ENCODE measurements at regions not wholly inside any gene's neighbourhood (a gene's known extent, or its start where the extent isn't known, plus 50 kb on each side); places are given as distances from the start of the nearest gene placed in this dataset.

GRCh38 chr14:89660166-89660565 lies 243.1 kb upstream of the FOXN3 start:
- TF ChIP-seq EZH2 (IDR thresholded peaks at IDR 0.05; ENCODE audit: borderline replicate concordance, low read length) = no peak
- TF ChIP-seq CTCF (IDR thresholded peaks at IDR 0.05; ENCODE audit: low read length) = no peak
- H3K36me3 ChIP-seq (ENCODE audit: insufficient read depth, low read length) = no peaks in the 10 kb centered on the region
- no peaks in the 10 kb centered on the region for H3K4me1 ChIP-seq (ENCODE audit: insufficient read depth, low read length, severe bottlenecking)
- no peak overlapping the region for H2AFZ ChIP-seq (ENCODE audit: low read length)
- H4K20me1 ChIP-seq (ENCODE audit: insufficient read depth, low read length) = no peaks in the 10 kb centered on the region
- H3K79me2 ChIP-seq (ENCODE audit: insufficient read depth, low read length) = no peaks in the 10 kb centered on the region
- H3K4me2 ChIP-seq (ENCODE audit: low read length) = no peak overlapping the region
- no peak overlapping the region for H3K27ac ChIP-seq (ENCODE audit: low read depth, low read length, poor library complexity, severe bottlenecking)
- H3K9ac ChIP-seq (ENCODE audit: low read length) = no peak overlapping the region
- no peaks in the 10 kb centered on the region for H3K9me3 ChIP-seq (ENCODE audit: low read length)
- H3K4me3 ChIP-seq (ENCODE audit: low read depth, low read length, poor library complexity, severe bottlenecking) = no peak overlapping the region
- no peaks in the 10 kb centered on the region for H3K9me2 ChIP-seq (ENCODE audit: low read depth, low read length)
- H3K27me3 ChIP-seq (ENCODE audit: insufficient read depth, low read length) = 0 out of 2 replicates have a peak, but pooled peaks cover 3% of the 10 kb centered on the region
- no peaks in the 10 kb centered on the region for H3F3A ChIP-seq (ENCODE audit: insufficient read depth, low read length)

- Histone ChIP-seq H3K79me2 (ENCODE audit: insufficient read depth, low read length) (no peaks in the 10 kb centered on the region), H3K27me3 (ENCODE audit: insufficient read depth, low read length) (0 out of 2 replicates have a peak, but pooled peaks cover 3% of the 10 kb centered on the region), H3K4me1 (ENCODE audit: insufficient read depth, low read length, severe bottlenecking) (no peaks in the 10 kb centered on the region), H4K20me1 (ENCODE audit: insufficient read depth, low read length) (no peaks in the 10 kb centered on the region), H3K9me2 (ENCODE audit: low read depth, low read length) (no peaks in the 10 kb centered on the region), H3K27ac (ENCODE audit: low read depth, low read length, poor library complexity, severe bottlenecking) (no peak overlapping the region), H3K9me3 (ENCODE audit: low read length) (no peaks in the 10 kb centered on the region), H3K9ac (ENCODE audit: low read length) (no peak overlapping the region), H3K36me3 (ENCODE audit: insufficient read depth, low read length) (no peaks in the 10 kb centered on the region), H3K4me3 (ENCODE audit: low read depth, low read length, poor library complexity, severe bottlenecking) (no peak overlapping the region), H3K4me2 (ENCODE audit: low read length) (no peak overlapping the region), H3F3A (ENCODE audit: insufficient read depth, low read length) (no peaks in the 10 kb centered on the region), H2AFZ (ENCODE audit: low read length) (no peak overlapping the region)
- TF ChIP-seq CTCF (IDR thresholded peaks at IDR 0.05; ENCODE audit: low read length) (no peak), EZH2 (IDR thresholded peaks at IDR 0.05; ENCODE audit: borderline replicate concordance, low read length) (no peak)
These were observed 242.1 kb upstream of the FOXN3 start for GRCh38 chr14:89658977-89659670.

- no peaks in the 10 kb centered on the region for H3K9me2 ChIP-seq (ENCODE audit: low read depth, low read length)
- TF ChIP-seq EZH2 (IDR thresholded peaks at IDR 0.05; ENCODE audit: borderline replicate concordance, low read length) = no peak
- no peak for TF ChIP-seq CTCF (IDR thresholded peaks at IDR 0.05; ENCODE audit: low read length)
- H3K36me3 ChIP-seq (ENCODE audit: insufficient read depth, low read length) = no peaks in the 10 kb centered on the region
- no peak overlapping the region for H3K9ac ChIP-seq (ENCODE audit: low read length)
- no peak overlapping the region for H2AFZ ChIP-seq (ENCODE audit: low read length)
- H4K20me1 ChIP-seq (ENCODE audit: insufficient read depth, low read length) = no peaks in the 10 kb centered on the region
- 0 out of 2 replicates have a peak, but pooled peaks cover 3% of the 10 kb centered on the region for H3K27me3 ChIP-seq (ENCODE audit: insufficient read depth, low read length)
- H3K4me3 ChIP-seq (ENCODE audit: low read depth, low read length, poor library complexity, severe bottlenecking) = no peak overlapping the region
- H3K27ac ChIP-seq (ENCODE audit: low read depth, low read length, poor library complexity, severe bottlenecking) = no peak overlapping the region
- H3K4me1 ChIP-seq (ENCODE audit: insufficient read depth, low read length, severe bottlenecking) = no peaks in the 10 kb centered on the region
- H3F3A ChIP-seq (ENCODE audit: insufficient read depth, low read length) = no peaks in the 10 kb centered on the region
- H3K9me3 ChIP-seq (ENCODE audit: low read length) = no peaks in the 10 kb centered on the region
- H3K4me2 ChIP-seq (ENCODE audit: low read length) = no peak overlapping the region
- H3K79me2 ChIP-seq (ENCODE audit: insufficient read depth, low read length) = no peaks in the 10 kb centered on the region
These were observed 240.0 kb upstream of the FOXN3 start for GRCh38 chr14:89657014-89657413.

Measured in OCI-LY1 (cell line).